ENCODE measurements at regions not wholly inside any gene's neighbourhood (a gene's known extent, or its start where the extent isn't known, plus 50 kb on each side); places are given as distances from the start of the nearest gene placed in this dataset.
A peak's percentile ranks its signal among the peaks of the same experiment; 100 is the strongest.
"Not testable (repeated sequence)": the region's sequence is repeated elsewhere in the genome, so short reads cannot be mapped to it uniquely, and the experiment has no call there.

GRCh38 chr7:119167431-119167830 lies 942.9 kb downstream of the ANKRD7 start:
- no peak for DNase-seq

DNA sequence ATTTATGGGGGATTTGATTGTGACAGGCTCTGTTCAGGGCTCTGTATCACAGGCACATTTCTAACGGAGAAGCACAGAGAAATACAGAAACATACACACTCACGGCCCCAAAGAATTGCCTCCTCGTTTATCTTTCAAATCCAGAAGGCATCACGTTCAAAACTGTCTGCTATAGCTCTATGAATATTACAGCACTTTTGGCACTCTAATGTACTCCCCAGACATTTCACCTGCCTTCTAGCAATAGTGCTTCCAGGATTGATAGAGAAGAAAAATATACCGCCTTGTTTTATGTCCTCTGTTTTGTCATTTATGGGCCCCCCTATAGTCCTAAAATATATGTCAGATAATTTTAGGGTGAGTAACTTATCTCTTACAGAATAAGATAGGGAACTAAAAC lies 947.5 kb downstream of the ANKRD7 start:
- DNase-seq: no peak

GRCh38 chr7:119175911-119176627 lies 951.6 kb downstream of the ANKRD7 start:
- peak; percentile 76 for DNase-seq

GRCh38 chr7:119177863-119178262 lies 953.4 kb downstream of the ANKRD7 start:
- no peak for DNase-seq

DNA sequence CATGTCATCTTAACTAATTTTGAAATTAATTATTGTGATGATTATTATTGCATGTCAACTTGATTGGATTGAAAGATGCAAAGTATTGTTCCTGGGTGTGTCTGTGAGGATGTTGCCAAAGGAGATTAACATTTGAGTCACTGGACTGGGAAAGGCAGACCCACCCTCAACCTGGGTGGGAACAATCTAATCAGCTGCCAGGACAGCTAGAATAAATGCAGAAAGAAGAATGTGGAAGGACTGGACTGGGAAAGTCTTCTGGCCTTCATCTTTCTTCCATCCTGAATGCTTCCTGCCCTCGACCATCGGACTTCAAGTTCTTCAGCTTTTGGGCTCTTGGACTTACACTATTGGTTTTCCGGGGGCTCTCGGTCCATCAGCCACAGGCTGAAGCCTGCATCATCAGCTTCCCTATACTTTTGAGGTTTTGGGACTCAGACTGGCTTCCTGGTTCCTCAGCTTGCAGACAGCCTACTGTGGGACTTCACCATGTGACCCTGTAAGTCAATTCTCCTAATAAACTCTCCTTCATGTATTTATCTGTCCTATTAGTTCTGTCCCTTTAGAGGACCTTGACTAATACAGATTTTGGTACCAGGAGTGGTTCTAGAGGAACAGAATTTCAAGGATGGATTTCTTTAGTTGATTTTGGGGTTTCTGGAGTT lies 959.8 kb downstream of the ANKRD7 start:
- no peak for DNase-seq

- no peak for DNase-seq
Measured at GRCh38 chr7:119196183-119196582, 971.7 kb downstream of the ANKRD7 start.

GRCh38 chr7:119197172-119197876 lies 972.8 kb downstream of the ANKRD7 start:
- no peak for DNase-seq

- peak; percentile 52 for DNase-seq
Measured at GRCh38 chr7:119197877-119198527, 973.5 kb downstream of the ANKRD7 start.

DNA sequence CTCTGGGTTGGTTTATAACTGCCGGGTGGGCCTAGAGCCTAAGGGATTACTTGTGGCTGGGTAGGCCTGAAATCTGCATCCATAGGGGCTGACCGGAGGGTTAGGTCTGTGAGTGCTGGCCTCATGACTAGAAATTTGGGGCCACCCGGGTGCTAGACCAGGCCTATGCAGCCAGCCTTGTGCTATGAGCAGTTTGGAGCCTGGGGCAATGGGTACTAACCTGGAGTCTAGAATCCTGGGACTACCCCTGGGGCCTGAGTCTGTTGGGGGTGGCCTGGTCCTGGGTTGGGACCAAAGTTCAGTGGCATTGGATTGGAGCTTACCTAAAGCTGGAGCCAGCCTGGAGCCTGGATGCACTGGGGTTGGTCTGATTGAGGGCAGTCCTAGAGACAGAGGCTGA lies 995.2 kb downstream of the ANKRD7 start:
- no peak for DNase-seq

GRCh38 chr7:119223930-119224329 lies 999.4 kb downstream of the ANKRD7 start:
- DNase-seq: no peak

GRCh38 chr7:119228482-119228881 lies 1004.0 kb downstream of the ANKRD7 start:
- no peak for DNase-seq

- DNase-seq: no peak
Measured at GRCh38 chr7:119232091-119232490, 1007.6 kb downstream of the ANKRD7 start.

- no peak for DNase-seq
Measured at GRCh38 chr7:119233015-119233414, 1008.5 kb downstream of the ANKRD7 start.

GRCh38 chr7:119252962-119253361 lies 1020.0 kb upstream of the KCND2 start:
- DNase-seq: no peak

GRCh38 chr7:119254742-119255141 lies 1018.2 kb upstream of the KCND2 start:
- DNase-seq: no peak

GRCh38 chr7:119256001-119256400 lies 1017.0 kb upstream of the KCND2 start:
- DNase-seq: peak; percentile 10

DNA sequence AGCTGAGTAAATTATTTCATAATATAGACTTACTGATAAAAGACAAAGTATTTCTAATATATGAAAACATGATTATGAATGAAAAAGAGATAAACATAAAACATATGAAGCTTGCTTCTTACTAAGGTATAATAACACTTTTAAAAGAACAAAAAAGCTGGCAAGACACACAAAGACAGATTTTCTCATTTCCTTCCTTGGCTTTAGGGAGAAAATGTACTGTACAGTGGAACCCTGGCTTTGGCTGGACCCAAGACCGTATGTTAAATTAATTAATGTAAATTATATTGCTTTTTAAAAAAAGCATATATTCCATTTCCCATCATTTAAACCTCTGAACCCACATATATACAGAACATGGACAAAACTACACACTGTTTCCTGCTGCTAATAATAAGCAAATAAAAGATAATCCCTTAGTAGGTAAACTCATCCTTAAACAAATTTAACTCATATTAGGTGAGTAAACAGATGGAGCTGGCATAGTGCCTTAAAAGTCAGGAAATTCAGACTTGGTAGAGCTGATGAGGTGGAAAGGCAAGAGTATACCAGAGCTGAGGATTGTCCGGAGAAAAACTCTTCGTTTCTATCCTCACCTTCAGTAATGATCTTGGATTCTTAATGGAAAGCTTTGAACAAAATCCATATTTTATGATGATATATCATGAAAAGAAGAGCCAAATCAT lies 1016.4 kb upstream of the KCND2 start:
- peak; percentile 41 for DNase-seq

- DNase-seq: not testable (repeated sequence)
Measured at GRCh38 chr7:119266790-119267189, 1006.2 kb upstream of the KCND2 start.

- peak; percentile 81 for DNase-seq
Measured at GRCh38 chr7:119270045-119270464, 1002.9 kb upstream of the KCND2 start.

- DNase-seq: no peak
Measured at GRCh38 chr7:119270644-119271043, 1002.3 kb upstream of the KCND2 start.

- no peak for DNase-seq
Measured at GRCh38 chr7:119271147-119271779, 1001.7 kb upstream of the KCND2 start.

GRCh38 chr7:119281181-119281846 lies 991.7 kb upstream of the KCND2 start:
- no peak for DNase-seq

Measured in COR-L47 (cell line).